Hepatocyte (in vitro differentiated cells): ENCODE measurements at regions not wholly inside any gene's neighbourhood (a gene's known extent, or its start where the extent isn't known, plus 50 kb on each side); places are given as distances from the start of the nearest gene placed in this dataset.

Experiments used
- DNase-seq: peaks from one replicate; pipeline ENCODE4 v3.0.0-alpha.2; 2016; ENCODE audit warnings: low spot score
- H2AFZ ChIP-seq: fragments of 200-600 bp; sonication (generic); 2 replicates; pipeline ENCODE4 v1.6.0; 2016; ENCODE audit warnings: antibody characterized with exemption, mild to moderate bottlenecking
- H3K27ac ChIP-seq: fragments of 200-600 bp; sonication (generic); 2 replicates; pipeline ENCODE4 v1.5.1; 2016; ENCODE audit warnings: mild to moderate bottlenecking
- H3K27me3 ChIP-seq: fragments of 200-600 bp; sonication (generic); 2 replicates; pipeline ENCODE4 v1.6.1; 2016
- H3K36me3 ChIP-seq: fragments of 200-600 bp; sonication (generic); replicated peaks from 2 replicates; pipeline ENCODE4 v1.5.1; 2016; ENCODE audit warnings: low read depth; ENCODE audit not compliant: insufficient read depth
- H3K4me1 ChIP-seq: fragments of 200-600 bp; sonication (generic); 2 replicates; pipeline ENCODE4 v1.5.1; 2016; ENCODE audit warnings: mild to moderate bottlenecking, moderate library complexity; ENCODE audit not compliant: insufficient read depth
- H3K4me2 ChIP-seq: fragments of 200-600 bp; sonication (generic); 2 replicates; pipeline ENCODE4 v1.6.0; 2016
- H3K4me3 ChIP-seq: fragments of 200-600 bp; sonication (generic); 2 replicates; pipeline ENCODE4 v1.5.1; 2016; ENCODE audit warnings: mild to moderate bottlenecking
- H3K79me2 ChIP-seq: fragments of 200-600 bp; sonication (generic); 2 replicates; pipeline ENCODE4 v1.6.0; 2017; ENCODE audit warnings: mild to moderate bottlenecking
- H3K9me2 ChIP-seq: fragments of 200-600 bp; sonication (generic); replicated peaks from 2 replicates; pipeline ENCODE4 v1.6.0; 2017; ENCODE audit warnings: mild to moderate bottlenecking; ENCODE audit not compliant: insufficient read depth
- H3K9me3 ChIP-seq: fragments of 200-600 bp; sonication (generic); 2 replicates; pipeline ENCODE4 v1.5.1; 2016; ENCODE audit warnings: low read depth, mild to moderate bottlenecking
- H4K20me1 ChIP-seq: fragments of 200-600 bp; sonication (generic); 2 replicates; pipeline ENCODE4 v1.6.0; 2016; ENCODE audit warnings: mild to moderate bottlenecking; ENCODE audit not compliant: insufficient read depth, poor library complexity, severe bottlenecking
- CTCF ChIP-seq: fragments of 200-600 bp; sonication (generic); IDR thresholded peaks from 2 replicates; pipeline ENCODE4 v1.5.1; 2016; ENCODE audit warnings: antibody characterized with exemption, mild to moderate bottlenecking; ENCODE audit not compliant: poor library complexity
- EZH2 ChIP-seq: fragments of 200-600 bp; sonication (generic); IDR thresholded peaks from 2 replicates; pipeline ENCODE4 v1.6.1; 2016; ENCODE audit warnings: antibody characterized with exemption, mild to moderate bottlenecking, borderline replicate concordance
- EZH2phosphoT487 ChIP-seq: fragments of 200-600 bp; sonication (generic); IDR thresholded peaks from one replicate; pipeline ENCODE4 v1.6.1; 2018; ENCODE audit warnings: antibody characterized with exemption, mild to moderate bottlenecking, low read depth, moderate library complexity; ENCODE audit not compliant: unreplicated experiment, severe bottlenecking
- WGBS: methylation state at CpG from one replicate; pipeline ENCODE4 v1.1.6; 2016; ENCODE audit warnings: low lambda C conversion rate; ENCODE audit errors: missing lambda C conversion rate; 5-methylcytosine and 5-hydroxymethylcytosine counted together

GRCh38 chr2:133937669-133938068 lies 316.2 kb upstream of the MGAT5 start:
- no peaks in the 10 kb centered on the region for H3K9me2 ChIP-seq
- 79% methylated on average over 7 of the region's 7 CpGs for WGBS
- H3K27ac ChIP-seq = no peak overlapping the region
- no peak overlapping the region for H3K4me2 ChIP-seq
- H3K4me3 ChIP-seq = no peak overlapping the region
- no peak overlapping the region for H2AFZ ChIP-seq
- no peak for DNase-seq
- no peaks in the 10 kb centered on the region for H3K4me1 ChIP-seq
- H4K20me1 ChIP-seq = no peaks in the 10 kb centered on the region
- no peaks in the 10 kb centered on the region for H3K9me3 ChIP-seq
- no peaks in the 10 kb centered on the region for H3K27me3 ChIP-seq
- H3K36me3 ChIP-seq = no peaks in the 10 kb centered on the region
- no peaks in the 10 kb centered on the region for H3K79me2 ChIP-seq
- TF ChIP-seq CTCF (no peak), EZH2 (no peak), EZH2phosphoT487 (no peak)

GRCh38 chr2:133940134-133940533 lies 313.7 kb upstream of the MGAT5 start:
- H3K36me3 ChIP-seq = no peaks in the 10 kb centered on the region
- TF ChIP-seq EZH2 (no peak), EZH2phosphoT487 (no peak), CTCF (no peak)
- H2AFZ ChIP-seq = no peak overlapping the region
- no peak overlapping the region for H3K4me2 ChIP-seq
- H3K27ac ChIP-seq = no peak overlapping the region
- H3K9me2 ChIP-seq = no peaks in the 10 kb centered on the region
- no peak overlapping the region for H3K4me3 ChIP-seq
- no peaks in the 10 kb centered on the region for H3K9me3 ChIP-seq
- H3K79me2 ChIP-seq = no peaks in the 10 kb centered on the region
- DNase-seq = no peak
- H3K4me1 ChIP-seq = no peaks in the 10 kb centered on the region
- no peaks in the 10 kb centered on the region for H4K20me1 ChIP-seq
- H3K27me3 ChIP-seq = no peaks in the 10 kb centered on the region

GRCh38 chr2:133941666-133942065 lies 312.2 kb upstream of the MGAT5 start:
- 22% methylated on average over 2 of the region's 2 CpGs for WGBS
- H3K36me3 ChIP-seq = no peaks in the 10 kb centered on the region
- no peaks in the 10 kb centered on the region for H3K9me2 ChIP-seq
- H2AFZ ChIP-seq = no peak overlapping the region
- H3K27me3 ChIP-seq = no peaks in the 10 kb centered on the region
- no peak for TF ChIP-seq EZH2
- no peak for TF ChIP-seq CTCF
- no peak for TF ChIP-seq EZH2phosphoT487
- no peaks in the 10 kb centered on the region for H3K9me3 ChIP-seq
- no peak for DNase-seq
- H3K79me2 ChIP-seq = no peaks in the 10 kb centered on the region
- no peaks in the 10 kb centered on the region for H4K20me1 ChIP-seq
- H3K4me1 ChIP-seq = no peaks in the 10 kb centered on the region
- no peak overlapping the region for H3K4me2 ChIP-seq
- H3K27ac ChIP-seq = no peak overlapping the region
- H3K4me3 ChIP-seq = no peak overlapping the region

GRCh38 chr2:133942398-133942797 lies 311.5 kb upstream of the MGAT5 start:
- Histone ChIP-seq H3K36me3 (no peaks in the 10 kb centered on the region), H3K27ac (no peak overlapping the region), H3K9me2 (no peaks in the 10 kb centered on the region), H3K4me1 (no peaks in the 10 kb centered on the region), H3K9me3 (no peaks in the 10 kb centered on the region), H3K4me3 (no peak overlapping the region), H3K4me2 (no peak overlapping the region), H3K27me3 (no peaks in the 10 kb centered on the region), H2AFZ (no peak overlapping the region), H4K20me1 (no peaks in the 10 kb centered on the region), H3K79me2 (no peaks in the 10 kb centered on the region)
- peak; percentile 10 for DNase-seq
- WGBS = 32% methylated on average over 1 of the region's 1 CpG
- TF ChIP-seq CTCF (no peak), EZH2phosphoT487 (no peak), EZH2 (no peak)
